Breast epithelium (tissue), 4 donors: ENCODE measurements at regions not wholly inside any gene's neighbourhood (a gene's known extent, or its start where the extent isn't known, plus 50 kb on each side); places are given as distances from the start of the nearest gene placed in this dataset.

ENCODE experiments used
- DNase-seq, 2 donors: peaks; one replicate each; pipeline ENCODE4 v3.0.0-alpha.2; 2019; ENCODE audit warnings: low spot score in 2 of 2
- H3K27ac ChIP-seq, 2 donors: fragments of 200-600 bp; sonication (generic) in 1 of 2; one replicate each; pipeline ENCODE4 v1.5.1; 2016 to 2019; ENCODE audit warnings: mild to moderate bottlenecking in 1 of 2
- H3K27me3 ChIP-seq, 2 donors: fragments of 200-600 bp; sonication (generic) in 1 of 2; one replicate each; pipeline versions ENCODE4 v1.5.1 to v1.6.0; 2017 to 2019; ENCODE audit warnings: control low read depth in 1 of 2, mild to moderate bottlenecking in 1 of 2
- H3K36me3 ChIP-seq: fragments of 200-600 bp; one replicate; pipeline ENCODE4 v1.5.1; 2019
- H3K4me1 ChIP-seq, 2 donors: fragments of 200-600 bp; sonication (generic); one replicate each; pipeline ENCODE4 v1.5.1; 2016 to 2019; ENCODE audit warnings: control low read depth in 1 of 2
- H3K4me3 ChIP-seq, 3 donors: fragments of 200-600 bp; sonication (generic); 1 replicate in 2 of 3; 2 replicates in 1 of 3; pipeline ENCODE4 v1.5.1; 2016 to 2019; ENCODE audit warnings: mild to moderate bottlenecking in 3 of 3, moderate library complexity in 2 of 3
- H3K9me3 ChIP-seq, 2 donors: fragments of 200-600 bp; sonication (generic) in 1 of 2; one replicate each; pipeline ENCODE4 v1.5.1; 2016 to 2019; ENCODE audit warnings: control low read depth in 1 of 2
- POLR2A ChIP-seq: fragments of 450-650 bp; IDR thresholded peaks from one replicate; pipeline ENCODE4 v1.6.1; 2016; ENCODE audit warnings: antibody characterized with exemption, mild to moderate bottlenecking, moderate library complexity
- POLR2AphosphoS5 ChIP-seq, 3 donors: sonication (generic); formaldehyde crosslinking; IDR thresholded peaks; one replicate each; pipeline ENCODE4 v1.6.1; 2017; ENCODE audit warnings: antibody characterized with exemption in 3 of 3
- intact Hi-C: fragments of 100-400 bp; cut with DNase I; formaldehyde crosslinking; loops from one replicate; pipeline ENCODE4 v1.15.1; 2023; ENCODE audit warnings: low total_unique reads
- TF ChIP-seq, protein P1 (sequence below), 3 donors: fragments of 450-650 bp; IDR thresholded peaks; one replicate each; pipeline ENCODE4 v1.5.1; 2016 to 2017; ENCODE audit warnings: antibody characterized with exemption in 3 of 3, mild to moderate bottlenecking in 3 of 3, moderate library complexity in 3 of 3

DNA sequence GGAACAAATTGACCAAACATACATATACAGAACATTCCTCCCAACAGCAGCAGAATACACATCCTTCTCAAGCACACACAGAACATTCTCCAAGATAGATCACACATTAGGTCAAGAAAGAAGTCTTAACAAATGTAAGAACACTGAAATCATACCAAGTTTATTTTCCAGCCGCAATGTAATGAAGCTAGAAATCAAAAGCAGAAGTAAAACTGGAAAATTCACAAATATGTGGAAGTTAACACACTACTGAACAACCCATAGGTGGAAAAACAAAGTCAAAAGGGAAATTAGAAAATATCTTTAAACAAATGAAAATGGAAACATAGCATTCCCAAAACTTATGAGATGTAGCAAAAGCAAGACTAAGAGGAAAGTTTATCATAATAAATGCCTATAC, 692.6 kb downstream of the DIAPH3 start:
- H3K27ac ChIP-seq = no peak overlapping the region
- H3K9me3 ChIP-seq = no peaks in the 10 kb centered on the region
- no peak for TF ChIP-seq POLR2AphosphoS5 (IDR thresholded peaks at IDR 0.05)
- no peak for TF ChIP-seq POLR2A
- TF ChIP-seq, protein P1, sequence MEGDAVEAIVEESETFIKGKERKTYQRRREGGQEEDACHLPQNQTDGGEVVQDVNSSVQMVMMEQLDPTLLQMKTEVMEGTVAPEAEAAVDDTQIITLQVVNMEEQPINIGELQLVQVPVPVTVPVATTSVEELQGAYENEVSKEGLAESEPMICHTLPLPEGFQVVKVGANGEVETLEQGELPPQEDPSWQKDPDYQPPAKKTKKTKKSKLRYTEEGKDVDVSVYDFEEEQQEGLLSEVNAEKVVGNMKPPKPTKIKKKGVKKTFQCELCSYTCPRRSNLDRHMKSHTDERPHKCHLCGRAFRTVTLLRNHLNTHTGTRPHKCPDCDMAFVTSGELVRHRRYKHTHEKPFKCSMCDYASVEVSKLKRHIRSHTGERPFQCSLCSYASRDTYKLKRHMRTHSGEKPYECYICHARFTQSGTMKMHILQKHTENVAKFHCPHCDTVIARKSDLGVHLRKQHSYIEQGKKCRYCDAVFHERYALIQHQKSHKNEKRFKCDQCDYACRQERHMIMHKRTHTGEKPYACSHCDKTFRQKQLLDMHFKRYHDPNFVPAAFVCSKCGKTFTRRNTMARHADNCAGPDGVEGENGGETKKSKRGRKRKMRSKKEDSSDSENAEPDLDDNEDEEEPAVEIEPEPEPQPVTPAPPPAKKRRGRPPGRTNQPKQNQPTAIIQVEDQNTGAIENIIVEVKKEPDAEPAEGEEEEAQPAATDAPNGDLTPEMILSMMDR (IDR thresholded peaks at IDR 0.05) = no peak
- no peak overlapping the region for H3K4me3 ChIP-seq
- DNase-seq = no peak
- no peaks in the 10 kb centered on the region for H3K27me3 ChIP-seq
- no peaks in the 10 kb centered on the region for H3K4me1 ChIP-seq
- intact Hi-C loops = no loop called here
- H3K36me3 ChIP-seq = no peaks in the 10 kb centered on the region

DNA sequence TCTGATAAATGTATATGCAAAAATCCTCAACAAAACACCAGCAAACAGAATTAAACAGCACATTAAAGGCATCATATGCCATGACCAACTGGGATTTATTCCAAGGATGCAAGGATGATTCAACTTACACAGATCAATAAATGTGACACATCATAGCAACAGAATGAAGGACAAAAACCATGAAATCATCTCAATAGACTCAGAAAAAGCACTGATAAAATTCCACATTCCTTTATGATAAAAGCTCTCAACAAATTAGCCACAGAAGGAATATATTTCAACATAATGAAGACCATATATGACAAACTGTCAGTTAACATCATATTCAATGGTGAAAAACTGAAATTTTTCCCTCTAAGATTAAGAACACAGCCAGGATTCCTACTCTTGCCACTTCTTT, 691.6 kb downstream of the DIAPH3 start:
- no peak for DNase-seq
- Histone ChIP-seq H3K36me3 (no peaks in the 10 kb centered on the region), H3K9me3 (no peaks in the 10 kb centered on the region), H3K27ac (no peak overlapping the region), H3K4me1 (no peaks in the 10 kb centered on the region), H3K27me3 (no peaks in the 10 kb centered on the region), H3K4me3 (no peak overlapping the region)
- intact Hi-C loops = no loop called here
- TF ChIP-seq, protein P1 (IDR thresholded peaks at IDR 0.05) = no peak
- TF ChIP-seq POLR2A = no peak

DNA sequence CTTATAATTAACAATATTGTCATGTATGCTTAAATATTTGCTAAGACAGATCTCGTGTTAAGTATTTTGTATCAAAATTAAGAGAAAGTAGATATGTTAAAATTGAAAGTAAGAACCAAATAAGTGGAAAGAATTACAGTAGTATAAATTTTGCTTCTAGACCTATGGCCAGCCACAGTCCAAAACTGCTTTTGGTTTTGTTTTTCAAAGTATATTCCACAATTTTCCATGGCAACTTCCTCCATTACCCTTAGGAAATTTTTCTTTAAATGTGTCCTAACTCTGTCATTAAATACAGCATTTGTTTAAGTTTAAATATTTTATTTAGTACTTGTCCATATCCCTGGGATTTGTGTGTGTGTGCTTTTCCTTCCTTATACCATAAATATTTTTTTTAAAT, 689.0 kb downstream of the DIAPH3 start:
- intact Hi-C loops = no loop called here
- H3K27me3 ChIP-seq = no peaks in the 10 kb centered on the region
- no peak for DNase-seq
- H3K4me3 ChIP-seq = no peak overlapping the region
- no peaks in the 10 kb centered on the region for H3K4me1 ChIP-seq
- TF ChIP-seq, protein P1 (IDR thresholded peaks at IDR 0.05) = no peak
- TF ChIP-seq POLR2A (no peak), POLR2AphosphoS5 (IDR thresholded peaks at IDR 0.05) (no peak)
- no peak overlapping the region for H3K27ac ChIP-seq
- H3K36me3 ChIP-seq = no peaks in the 10 kb centered on the region
- H3K9me3 ChIP-seq = no peaks in the 10 kb centered on the region

DNA sequence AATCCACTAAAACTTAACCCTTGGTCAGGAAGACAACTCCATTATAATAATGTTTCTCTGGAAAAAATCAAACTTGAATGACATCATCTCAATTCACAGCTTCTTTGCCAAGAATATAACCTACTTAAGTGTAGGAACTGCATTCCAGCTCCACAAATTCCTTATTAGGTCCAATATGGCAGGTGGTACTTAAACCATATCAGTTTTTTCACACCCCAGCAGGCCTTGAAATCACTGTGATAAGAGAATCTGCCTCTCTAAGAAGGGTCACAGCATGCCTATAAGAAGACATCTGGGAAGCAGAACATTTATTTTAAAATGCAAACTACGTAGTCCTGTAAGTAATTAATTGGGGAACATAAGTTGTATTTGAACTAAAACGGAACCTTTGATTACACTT, 687.8 kb downstream of the DIAPH3 start:
- no peaks in the 10 kb centered on the region for H3K36me3 ChIP-seq
- no peak for DNase-seq
- no peaks in the 10 kb centered on the region for H3K4me1 ChIP-seq
- no peaks in the 10 kb centered on the region for H3K9me3 ChIP-seq
- H3K4me3 ChIP-seq = no peak overlapping the region
- intact Hi-C loops = no loop called here
- no peaks in the 10 kb centered on the region for H3K27me3 ChIP-seq
- TF ChIP-seq POLR2AphosphoS5 (IDR thresholded peaks at IDR 0.05) (no peak), POLR2A (no peak)
- TF ChIP-seq, protein P1 (IDR thresholded peaks at IDR 0.05) = no peak
- no peak overlapping the region for H3K27ac ChIP-seq

DNA sequence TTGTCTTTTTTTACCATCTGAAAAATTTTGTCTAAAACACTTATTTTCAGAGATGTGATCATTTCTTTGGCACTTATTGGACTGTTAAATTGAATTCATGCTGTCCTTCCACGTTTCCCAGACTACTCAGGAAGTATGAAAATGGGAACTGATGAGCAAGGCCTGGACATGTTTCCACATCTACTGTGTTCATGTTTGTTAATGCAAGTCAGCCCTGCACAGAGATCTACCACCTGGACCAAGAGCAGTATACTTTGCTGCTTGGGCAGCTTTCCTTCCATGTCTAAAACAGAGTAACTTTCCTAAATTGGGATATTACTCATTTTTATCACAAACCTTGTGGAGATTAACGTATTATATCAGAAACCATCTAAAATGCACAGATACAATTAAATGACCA, 687.4 kb downstream of the DIAPH3 start:
- Histone ChIP-seq H3K36me3 (no peaks in the 10 kb centered on the region), H3K4me3 (no peak overlapping the region), H3K9me3 (no peaks in the 10 kb centered on the region), H3K4me1 (no peaks in the 10 kb centered on the region), H3K27ac (no peak overlapping the region), H3K27me3 (no peaks in the 10 kb centered on the region)
- intact Hi-C loops = no loop called here
- no peak for TF ChIP-seq POLR2AphosphoS5 (IDR thresholded peaks at IDR 0.05)
- TF ChIP-seq, protein P1 (IDR thresholded peaks at IDR 0.05) = no peak
- no peak for TF ChIP-seq POLR2A
- DNase-seq = no peak
